Body of pancreas (tissue), 4 donors: ENCODE measurements at regions not wholly inside any gene's neighbourhood (a gene's known extent, or its start where the extent isn't known, plus 50 kb on each side); places are given as distances from the start of the nearest gene placed in this dataset.
"Not testable (repeated sequence)": the region's sequence is repeated elsewhere in the genome, so short reads cannot be mapped to it uniquely, and the experiment has no call there.

Experiments used
- ATAC-seq: fragments of 150-250 bp; one replicate; pipeline ENCODE4 v1.9.1; 2016
- DNase-seq, 4 donors: peaks; one replicate each; pipeline ENCODE4 v3.0.0-alpha.2; 2019
- H3K27ac ChIP-seq, 4 donors: fragments of 200-600 bp; sonication (generic); 1 replicate in 3 of 4; 2 replicates in 1 of 4; pipeline versions ENCODE4 v1.5.1 to v1.6.1; 2016 to 2019; ENCODE audit warnings: mild to moderate bottlenecking in 1 of 4, mixed read lengths in 1 of 4, moderate library complexity in 1 of 4
- H3K27me3 ChIP-seq, 2 donors: fragments of 200-600 bp; sonication (generic); one replicate each; pipeline ENCODE4 v1.6.0; 2016; ENCODE audit warnings: mild to moderate bottlenecking in 1 of 2
- H3K36me3 ChIP-seq, 2 donors: fragments of 200-600 bp; sonication (generic); replicated peaks in 1 of 2; 2 replicates each; pipeline ENCODE4 v1.5.1; 2016; ENCODE audit warnings: low read depth in 2 of 2; ENCODE audit not compliant: insufficient read depth in 1 of 2
- H3K4me1 ChIP-seq: fragments of 200-600 bp; sonication (generic); one replicate; pipeline ENCODE4 v1.6.0; 2016
- H3K4me3 ChIP-seq, 2 donors: fragments of 200-600 bp; sonication (generic); 1 replicate in 1 of 2; 2 replicates in 1 of 2; pipeline ENCODE4 v1.5.1; 2016 to 2019
- H3K9me3 ChIP-seq, 3 donors: fragments of 200-600 bp; sonication (generic); 1 replicate in 2 of 3; 2 replicates in 1 of 3; pipeline ENCODE4 v1.5.1; 2016
- POLR2A ChIP-seq, 3 donors: fragments of 450-650 bp; IDR thresholded peaks; one replicate each; pipeline ENCODE4 v1.6.1; 2016; ENCODE audit warnings: antibody characterized with exemption in 3 of 3, mild to moderate bottlenecking in 2 of 3
- WGBS, 2 donors: methylation state at CpG; one replicate each; pipeline ENCODE4 v1.1.5; 2017; 5-methylcytosine and 5-hydroxymethylcytosine counted together
- intact Hi-C: fragments of 100-400 bp; cut with DNase I; formaldehyde crosslinking; loops from one replicate; pipeline ENCODE4 v1.15.1; 2023
- TF ChIP-seq, protein P1 (sequence below), 7 experiments: fragments of 450-650 bp in 4 of 7; fragments of 200-600 bp in 3 of 7; sonication (generic) in 3 of 7; IDR thresholded peaks; one replicate each; pipeline ENCODE4 v1.5.1; 2016 to 2019; ENCODE audit warnings: antibody characterized with exemption in 7 of 7

DNA sequence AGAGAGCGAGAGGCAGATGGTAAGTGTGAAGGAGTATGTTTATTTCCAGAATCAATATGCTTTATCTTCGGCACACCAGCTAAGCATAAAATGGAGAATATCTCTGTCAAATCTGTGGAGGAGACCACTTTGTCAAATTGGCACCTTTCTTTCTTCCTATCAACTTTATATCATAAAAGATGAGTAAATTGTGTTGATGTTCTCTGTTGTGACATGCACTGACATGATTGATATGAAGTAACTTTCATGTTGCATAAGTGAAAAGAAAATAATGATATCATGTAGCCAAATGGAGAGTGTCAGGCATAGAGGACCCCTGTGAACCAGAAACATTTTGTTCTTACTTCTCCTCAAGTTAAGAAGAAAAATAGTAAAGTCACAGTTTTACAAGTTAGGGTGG is 753.8 kb downstream of the ZNF385D start:
- no peak for TF ChIP-seq POLR2A (IDR thresholded peaks at IDR 0.05)
- TF ChIP-seq, protein P1, sequence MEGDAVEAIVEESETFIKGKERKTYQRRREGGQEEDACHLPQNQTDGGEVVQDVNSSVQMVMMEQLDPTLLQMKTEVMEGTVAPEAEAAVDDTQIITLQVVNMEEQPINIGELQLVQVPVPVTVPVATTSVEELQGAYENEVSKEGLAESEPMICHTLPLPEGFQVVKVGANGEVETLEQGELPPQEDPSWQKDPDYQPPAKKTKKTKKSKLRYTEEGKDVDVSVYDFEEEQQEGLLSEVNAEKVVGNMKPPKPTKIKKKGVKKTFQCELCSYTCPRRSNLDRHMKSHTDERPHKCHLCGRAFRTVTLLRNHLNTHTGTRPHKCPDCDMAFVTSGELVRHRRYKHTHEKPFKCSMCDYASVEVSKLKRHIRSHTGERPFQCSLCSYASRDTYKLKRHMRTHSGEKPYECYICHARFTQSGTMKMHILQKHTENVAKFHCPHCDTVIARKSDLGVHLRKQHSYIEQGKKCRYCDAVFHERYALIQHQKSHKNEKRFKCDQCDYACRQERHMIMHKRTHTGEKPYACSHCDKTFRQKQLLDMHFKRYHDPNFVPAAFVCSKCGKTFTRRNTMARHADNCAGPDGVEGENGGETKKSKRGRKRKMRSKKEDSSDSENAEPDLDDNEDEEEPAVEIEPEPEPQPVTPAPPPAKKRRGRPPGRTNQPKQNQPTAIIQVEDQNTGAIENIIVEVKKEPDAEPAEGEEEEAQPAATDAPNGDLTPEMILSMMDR (IDR thresholded peaks at IDR 0.05) = no peak
- Histone ChIP-seq H3K4me1 (no peaks in the 10 kb centered on the region), H3K27me3 (no peaks in the 10 kb centered on the region), H3K4me3 (no peak overlapping the region), H3K36me3 (no peaks in the 10 kb centered on the region), H3K27ac (no peak overlapping the region), H3K9me3 (no peaks in the 10 kb centered on the region)
- no peak for DNase-seq
- no peak for ATAC-seq
- WGBS, 2 donors = 57 to 62% methylated on average over 2 of the region's 2 CpGs
- intact Hi-C loops = no loop called here

GRCh38 chr3:20990896-20991295 is 760.1 kb downstream of the ZNF385D start:
- Histone ChIP-seq H3K27me3 (no peaks in the 10 kb centered on the region), H3K4me1 (no peaks in the 10 kb centered on the region), H3K27ac (no peak overlapping the region), H3K4me3 (no peak overlapping the region), H3K36me3 (no peaks in the 10 kb centered on the region), H3K9me3 (no peaks in the 10 kb centered on the region)
- DNase-seq (no peak), ATAC-seq (no peak)
- TF ChIP-seq, protein P1 (IDR thresholded peaks at IDR 0.05) = no peak
- TF ChIP-seq POLR2A (IDR thresholded peaks at IDR 0.05) = no peak
- intact Hi-C loops = no loop called here
- 33 to 37% methylated on average over 1 of the region's 1 CpG for WGBS, 2 donors

DNA sequence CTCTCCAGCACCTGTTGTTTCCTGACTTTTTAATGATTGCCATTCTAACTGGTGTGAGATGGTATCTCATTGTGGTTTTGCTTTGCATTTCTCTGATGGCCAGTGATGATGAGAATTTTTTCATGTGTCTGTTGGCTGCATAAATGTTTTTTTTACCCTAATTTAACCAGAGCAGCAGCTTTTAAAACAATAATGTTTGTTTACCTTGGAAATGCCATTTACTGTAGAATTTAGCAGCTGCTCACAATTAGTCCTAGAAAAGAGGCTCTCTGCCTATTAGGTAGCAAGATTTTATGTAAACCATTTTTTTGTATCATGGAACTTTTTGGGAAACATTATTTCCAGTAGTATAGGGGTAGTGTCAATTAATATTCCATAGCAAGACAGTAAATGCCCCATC is 761.4 kb downstream of the ZNF385D start:
- DNase-seq, H3K36me3 ChIP-seq, ATAC-seq, H3K27ac ChIP-seq, H3K4me1 ChIP-seq, H3K9me3 ChIP-seq, H3K4me3 ChIP-seq, H3K27me3 ChIP-seq, intact Hi-C loops: not testable (repeated sequence)

- TF ChIP-seq, protein P1 (IDR thresholded peaks at IDR 0.05) = no peak
- no peak for TF ChIP-seq POLR2A (IDR thresholded peaks at IDR 0.05)
- Histone ChIP-seq H3K4me1 (no peaks in the 10 kb centered on the region), H3K27ac (no peak overlapping the region), H3K36me3 (no peaks in the 10 kb centered on the region), H3K27me3 (no peaks in the 10 kb centered on the region), H3K4me3 (no peak overlapping the region), H3K9me3 (no peaks in the 10 kb centered on the region)
- no peak for ATAC-seq
- intact Hi-C loops = no loop called here
- no peak for DNase-seq
- WGBS, 2 donors = 27 to 38% methylated on average over 2 of the region's 2 CpGs
These were observed 766.3 kb downstream of the ZNF385D start for GRCh38 chr3:20984594-20985205.

- TF ChIP-seq, protein P1 (IDR thresholded peaks at IDR 0.05) = no peak
- no peak for TF ChIP-seq POLR2A (IDR thresholded peaks at IDR 0.05)
- Histone ChIP-seq H3K36me3 (no peaks in the 10 kb centered on the region), H3K4me1 (no peaks in the 10 kb centered on the region), H3K4me3 (no peak overlapping the region), H3K27ac (no peak overlapping the region), H3K9me3 (no peaks in the 10 kb centered on the region), H3K27me3 (no peaks in the 10 kb centered on the region)
- 58 to 67% methylated on average over 5 of the region's 5 CpGs for WGBS, 2 donors
- intact Hi-C loops = no loop called here
- no peak for ATAC-seq
- no peak for DNase-seq
These were observed 775.8 kb downstream of the ZNF385D start for GRCh38 chr3:20975188-20975651.
